ENCODE measurements at regions not wholly inside any gene's neighbourhood (a gene's known extent, or its start where the extent isn't known, plus 50 kb on each side); places are given as distances from the start of the nearest gene placed in this dataset.

- Histone ChIP-seq H3K9me3 (no peaks in the 10 kb centered on the region), H3K27ac (no peak overlapping the region), H3K4me3 (no peak overlapping the region), H3K27me3 (ENCODE audit: insufficient read depth in 3 of 3, low read length in 2 of 3) (no peaks in the 10 kb centered on the region), H3K36me3 (ENCODE audit: insufficient read depth in 1 of 2, low read depth in 1 of 2) (no peaks in the 10 kb centered on the region), H3K4me1 (no peaks in the 10 kb centered on the region)
- ATAC-seq (no peak), DNase-seq (no peak)
- 24 to 30% (median 27%) methylated on average over 4 of the region's 4 CpGs for WGBS, 3 donors
- intact Hi-C loops (cut with DNase I): no loop called here
- TF ChIP-seq CTCF (IDR thresholded peaks at IDR 0.05): no peak
Observed at GRCh38 chr3:74693696-74694393, 79.4 kb upstream of the CNTN3 start.

GRCh38 chr3:74693251-74693650 is 78.8 kb upstream of the CNTN3 start:
- H3K9me3 ChIP-seq: no peaks in the 10 kb centered on the region
- H3K36me3 ChIP-seq (ENCODE audit: insufficient read depth in 1 of 2, low read depth in 1 of 2): no peaks in the 10 kb centered on the region
- WGBS, 3 donors: 25 to 38% (median 26%) methylated on average over 2 of the region's 2 CpGs
- H3K4me3 ChIP-seq: no peak overlapping the region
- no peak overlapping the region for H3K27ac ChIP-seq
- ATAC-seq (no peak), DNase-seq (no peak)
- no peaks in the 10 kb centered on the region for H3K27me3 ChIP-seq (ENCODE audit: insufficient read depth in 3 of 3, low read length in 2 of 3)
- no peak for TF ChIP-seq CTCF (IDR thresholded peaks at IDR 0.05)
- H3K4me1 ChIP-seq: no peaks in the 10 kb centered on the region
- intact Hi-C loops (cut with DNase I): no loop called here

GRCh38 chr3:74691946-74692345 is 77.5 kb upstream of the CNTN3 start:
- no peak for TF ChIP-seq CTCF (IDR thresholded peaks at IDR 0.05)
- 33 to 39% (median 39%) methylated on average over 7 of the region's 7 CpGs for WGBS, 3 donors
- H3K9me3 ChIP-seq: no peaks in the 10 kb centered on the region
- no peaks in the 10 kb centered on the region for H3K36me3 ChIP-seq (ENCODE audit: insufficient read depth in 1 of 2, low read depth in 1 of 2)
- no peaks in the 10 kb centered on the region for H3K4me1 ChIP-seq
- DNase-seq (no peak), ATAC-seq (no peak)
- no peaks in the 10 kb centered on the region for H3K27me3 ChIP-seq (ENCODE audit: insufficient read depth in 3 of 3, low read length in 2 of 3)
- H3K4me3 ChIP-seq: no peak overlapping the region
- H3K27ac ChIP-seq: no peak overlapping the region
- intact Hi-C loops (cut with DNase I): no loop called here

- H3K4me3 ChIP-seq: no peak overlapping the region
- no peak for DNase-seq
- no peaks in the 10 kb centered on the region for H3K27me3 ChIP-seq (ENCODE audit: insufficient read depth in 3 of 3, low read length in 2 of 3)
- WGBS, 3 donors: 94 to 95% (median 95%) methylated on average over 1 of the region's 1 CpG
- H3K9me3 ChIP-seq: no peaks in the 10 kb centered on the region
- H3K27ac ChIP-seq: no peak overlapping the region
- no peaks in the 10 kb centered on the region for H3K4me1 ChIP-seq
- TF ChIP-seq CTCF (IDR thresholded peaks at IDR 0.05): no peak
- no peaks in the 10 kb centered on the region for H3K36me3 ChIP-seq (ENCODE audit: insufficient read depth in 1 of 2, low read depth in 1 of 2)
- no peak for ATAC-seq
- intact Hi-C loops (cut with DNase I): no loop called here
Observed at GRCh38 chr3:74673326-74673725, 58.9 kb upstream of the CNTN3 start.

GRCh38 chr3:74664606-74665005 is 50.1 kb upstream of the CNTN3 start:
- Histone ChIP-seq H3K9me3 (no peaks in the 10 kb centered on the region), H3K27ac (no peak overlapping the region), H3K27me3 (ENCODE audit: insufficient read depth in 3 of 3, low read length in 2 of 3) (no peaks in the 10 kb centered on the region), H3K36me3 (ENCODE audit: insufficient read depth in 1 of 2, low read depth in 1 of 2) (no peaks in the 10 kb centered on the region), H3K4me1 (no peaks in the 10 kb centered on the region), H3K4me3 (no peak overlapping the region)
- intact Hi-C loops (cut with DNase I): no loop called here
- DNase-seq (no peak), ATAC-seq (no peak)
- WGBS, 3 donors: 26 to 37% (median 36%) methylated on average over 3 of the region's 3 CpGs
- no peak for TF ChIP-seq CTCF (IDR thresholded peaks at IDR 0.05)

Data from psoas muscle (tissue), 7 donors.